Panc1 (cell line): ENCODE measurements at regions not wholly inside any gene's neighbourhood (a gene's known extent, or its start where the extent isn't known, plus 50 kb on each side); places are given as distances from the start of the nearest gene placed in this dataset.

Source experiments
- ATAC-seq: fragments of 200-7000 bp; cut with Tn5 transposase; 2 replicates; pipeline ENCODE4 v1.9.1; 2020; ENCODE audit warnings: mild to moderate bottlenecking, moderate library complexity
- BruUV-seq: library from RNA; stranded (reverse); fragments of 400-500 nt; replicated peaks from 2 replicates; lab custom pipeline; 2021; lab: Mats Ljungman, UMichigan
- CTCF ChIA-PET: fragments of 300-600 bp; sonication (Branson Sonifier 250); formaldehyde crosslinking; loops from one replicate; lab custom pipeline; 2022; ENCODE audit warnings: antibody characterized with exemption; lab: Charles Lee
- POLR2A ChIA-PET: fragments of 300-600 bp; sonication (Branson Sonifier 250); formaldehyde crosslinking; loops from one replicate; lab custom pipeline; 2022; ENCODE audit warnings: antibody characterized with exemption; lab: Charles Lee
- DNase-seq: peaks from one replicate; pipeline ENCODE4 v3.0.0-alpha.2; 2010; ENCODE audit warnings: low read depth, low spot score
- H3K27ac ChIP-seq: 2 replicates; pipeline ENCODE4 v1.5.1; 2011; ENCODE audit warnings: mild to moderate bottlenecking, low read length, inconsistent platforms
- H3K27me3 ChIP-seq: fragments of 200-500 bp; sonication (Bioruptor generic); 2 replicates; pipeline ENCODE4 v1.6.0; 2014; ENCODE audit warnings: low read length, inconsistent platforms; ENCODE audit not compliant: control insufficient read depth, insufficient read depth
- H3K36me3 ChIP-seq: fragments of 200-500 bp; sonication (Bioruptor generic); 2 replicates; pipeline ENCODE4 v1.5.1; 2014; ENCODE audit warnings: inconsistent platforms, mild to moderate bottlenecking, low read length, moderate library complexity; ENCODE audit not compliant: control insufficient read depth, insufficient read depth
- H3K4me1 ChIP-seq: 2 replicates; pipeline ENCODE4 v1.5.1; 2011; ENCODE audit warnings: inconsistent platforms, mild to moderate bottlenecking, low read length, moderate library complexity; ENCODE audit not compliant: control insufficient read depth, insufficient read depth
- H3K4me3 ChIP-seq, 2 experiments: 2 replicates each; pipeline ENCODE4 v1.5.1; 2011 to 2012; ENCODE audit warnings: low read depth in 2 of 2, low read length in 2 of 2, mild to moderate bottlenecking in 2 of 2, inconsistent platforms in 1 of 2, moderate library complexity in 1 of 2
- H3K9me3 ChIP-seq: fragments of 200-500 bp; sonication (Bioruptor generic); 2 replicates; pipeline ENCODE4 v1.5.1; 2014; ENCODE audit warnings: low read depth, mild to moderate bottlenecking, inconsistent platforms, low read length, moderate library complexity; ENCODE audit not compliant: control insufficient read depth, insufficient read depth
- REST ChIP-seq, 2 experiments: IDR thresholded peaks; 2 replicates each; pipeline ENCODE4 v1.6.1; 2011 to 2012; ENCODE audit warnings: low read depth in 2 of 2, control low read depth in 1 of 2, low read length in 1 of 2, mild to moderate bottlenecking in 1 of 2, moderate library complexity in 1 of 2; ENCODE audit not compliant: insufficient read depth in 1 of 2
- TCF7L2 ChIP-seq: IDR thresholded peaks from 2 replicates; pipeline ENCODE4 v1.6.1; 2011; ENCODE audit warnings: mild to moderate bottlenecking, low read depth, low read length, inconsistent platforms
- in situ Hi-C: cut with HindIII; loops from 2 replicates; pipeline ENCODE4 v1.10.0; 2016; ENCODE audit warnings: low sequenced_read_pairs, low pct_unique_long_range_greater_than_20kb
- intact Hi-C: fragments of 100-400 bp; cut with micrococcal nuclease; formaldehyde crosslinking; loops from one replicate; pipeline ENCODE4 v1.10.0; 2022; ENCODE audit not compliant: unreplicated experiment
- TF ChIP-seq, protein P1 (sequence below): fragments of 450-650 bp; IDR thresholded peaks from 2 replicates; pipeline ENCODE4 v1.5.1; 2017; ENCODE audit warnings: mild to moderate bottlenecking

GRCh38 chr3:176431991-176432390, 765.3 kb downstream of the TBL1XR1 start:
- no peak for DNase-seq
- no peaks in the 10 kb centered on the region for H3K36me3 ChIP-seq
- H3K9me3 ChIP-seq = no peaks in the 10 kb centered on the region
- TF ChIP-seq, protein P1, sequence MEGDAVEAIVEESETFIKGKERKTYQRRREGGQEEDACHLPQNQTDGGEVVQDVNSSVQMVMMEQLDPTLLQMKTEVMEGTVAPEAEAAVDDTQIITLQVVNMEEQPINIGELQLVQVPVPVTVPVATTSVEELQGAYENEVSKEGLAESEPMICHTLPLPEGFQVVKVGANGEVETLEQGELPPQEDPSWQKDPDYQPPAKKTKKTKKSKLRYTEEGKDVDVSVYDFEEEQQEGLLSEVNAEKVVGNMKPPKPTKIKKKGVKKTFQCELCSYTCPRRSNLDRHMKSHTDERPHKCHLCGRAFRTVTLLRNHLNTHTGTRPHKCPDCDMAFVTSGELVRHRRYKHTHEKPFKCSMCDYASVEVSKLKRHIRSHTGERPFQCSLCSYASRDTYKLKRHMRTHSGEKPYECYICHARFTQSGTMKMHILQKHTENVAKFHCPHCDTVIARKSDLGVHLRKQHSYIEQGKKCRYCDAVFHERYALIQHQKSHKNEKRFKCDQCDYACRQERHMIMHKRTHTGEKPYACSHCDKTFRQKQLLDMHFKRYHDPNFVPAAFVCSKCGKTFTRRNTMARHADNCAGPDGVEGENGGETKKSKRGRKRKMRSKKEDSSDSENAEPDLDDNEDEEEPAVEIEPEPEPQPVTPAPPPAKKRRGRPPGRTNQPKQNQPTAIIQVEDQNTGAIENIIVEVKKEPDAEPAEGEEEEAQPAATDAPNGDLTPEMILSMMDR = no peak
- TF ChIP-seq TCF7L2 (no peak), REST (IDR thresholded peaks at IDR 0.05; ENCODE audit: insufficient read depth in 1 of 2, low read depth in 2 of 2, low read length in 1 of 2) (no peak)
- H3K4me1 ChIP-seq = no peaks in the 10 kb centered on the region
- ChIA-PET CTCF (no interaction called here), POLR2A (no interaction called here)
- no peak overlapping the region for H3K4me3 ChIP-seq
- no peaks in the 10 kb centered on the region for H3K27me3 ChIP-seq
- in situ Hi-C loops = no loop called here
- intact Hi-C loops = no loop called here
- no peak overlapping the region for H3K27ac ChIP-seq
- no TSS peak for BruUV-seq
- ATAC-seq = no peak

- 0 out of 2 replicates have a peak, but pooled peaks cover 3% of the 10 kb centered on the region for H3K4me1 ChIP-seq
- H3K9me3 ChIP-seq = no peaks in the 10 kb centered on the region
- no peak overlapping the region for H3K27ac ChIP-seq
- POLR2A ChIA-PET = no interaction called here
- intact Hi-C loops = no loop called here
- in situ Hi-C loops = no loop called here
- CTCF ChIA-PET = no interaction called here
- no TSS peak for BruUV-seq
- no peak overlapping the region for H3K4me3 ChIP-seq
- H3K36me3 ChIP-seq = no peaks in the 10 kb centered on the region
- TF ChIP-seq REST (IDR thresholded peaks at IDR 0.05; ENCODE audit: insufficient read depth in 1 of 2, low read depth in 2 of 2, low read length in 1 of 2) = no peak
- DNase-seq (no peak), ATAC-seq (no peak)
- no peaks in the 10 kb centered on the region for H3K27me3 ChIP-seq
These were observed 766.3 kb downstream of the TBL1XR1 start for GRCh38 chr3:176431038-176431418.
